Testis (tissue), 2 donors: ENCODE measurements at regions not wholly inside any gene's neighbourhood (a gene's known extent, or its start where the extent isn't known, plus 50 kb on each side); places are given as distances from the start of the nearest gene placed in this dataset.

Source experiments
- DNase-seq: peaks from one replicate; pipeline ENCODE4 v3.0.0-alpha.2; 2019
- H3K27ac ChIP-seq, 2 donors: fragments of 200-600 bp; sonication (generic); one replicate each; pipeline ENCODE4 v1.5.1; 2019
- H3K27me3 ChIP-seq: fragments of 200-600 bp; sonication (generic); one replicate; pipeline ENCODE4 v1.5.1; 2019
- H3K36me3 ChIP-seq: fragments of 200-600 bp; sonication (generic); one replicate; pipeline ENCODE4 v1.5.1; 2017; ENCODE audit warnings: low read depth; ENCODE audit errors: missing control alignments
- H3K4me1 ChIP-seq: fragments of 200-600 bp; sonication (generic); one replicate; pipeline ENCODE4 v1.5.1; 2019
- H3K4me3 ChIP-seq, 2 donors: fragments of 200-600 bp; sonication (generic); one replicate each; pipeline ENCODE4 v1.5.1; 2017 to 2019
- H3K9me3 ChIP-seq: fragments of 200-600 bp; sonication (generic); one replicate; pipeline ENCODE4 v1.5.1; 2017
- CTCF ChIP-seq, 3 experiments: fragments of 450-650 bp in 2 of 3; fragments of 200-600 bp in 1 of 3; sonication (generic) in 1 of 3; IDR thresholded peaks; one replicate each; pipeline ENCODE4 v1.5.1; 2016 to 2019; ENCODE audit warnings: antibody characterized with exemption in 3 of 3, mild to moderate bottlenecking in 2 of 3, moderate library complexity in 1 of 3
- POLR2A ChIP-seq: fragments of 450-650 bp; IDR thresholded peaks from one replicate; pipeline ENCODE4 v1.6.1; 2017; ENCODE audit warnings: antibody characterized with exemption, mild to moderate bottlenecking, moderate library complexity
- WGBS, 2 donors: methylation state at CpG; one replicate each; pipeline ENCODE4 v1.1.5; 2018; 5-methylcytosine and 5-hydroxymethylcytosine counted together
- intact Hi-C: fragments of 100-400 bp; cut with DNase I; formaldehyde crosslinking; loops from one replicate; pipeline ENCODE4 v1.15.1; 2023; ENCODE audit warnings: low total_unique reads

GRCh38 chr1:58318157-58319005 is 228.1 kb downstream of the OMA1 start:
- Histone ChIP-seq H3K36me3 (no peaks in the 10 kb centered on the region), H3K27me3 (no peaks in the 10 kb centered on the region), H3K4me3 (no peak overlapping the region), H3K4me1 (no peaks in the 10 kb centered on the region), H3K9me3 (no peaks in the 10 kb centered on the region), H3K27ac (no peak overlapping the region)
- WGBS, 2 donors = 61 to 68% methylated on average over 6 of the region's 6 CpGs
- no peak for DNase-seq
- no peak for TF ChIP-seq CTCF (IDR thresholded peaks at IDR 0.05)
- no peak for TF ChIP-seq POLR2A
- intact Hi-C loops = no loop called here

- Histone ChIP-seq H3K36me3 (no peaks in the 10 kb centered on the region), H3K9me3 (no peaks in the 10 kb centered on the region), H3K4me3 (no peak overlapping the region), H3K4me1 (no peaks in the 10 kb centered on the region), H3K27me3 (no peaks in the 10 kb centered on the region), H3K27ac (no peak overlapping the region)
- TF ChIP-seq POLR2A (no peak), CTCF (IDR thresholded peaks at IDR 0.05) (no peak)
- no peak for DNase-seq
- 90 to 92% methylated on average over 1 of the region's 1 CpG for WGBS, 2 donors
- intact Hi-C loops = no loop called here
Measured at GRCh38 chr1:58317694-58318093, 228.8 kb downstream of the OMA1 start.

GRCh38 chr1:58317086-58317485 is 229.4 kb downstream of the OMA1 start:
- intact Hi-C loops = no loop called here
- Histone ChIP-seq H3K4me3 (no peak overlapping the region), H3K4me1 (no peaks in the 10 kb centered on the region), H3K27me3 (no peaks in the 10 kb centered on the region), H3K36me3 (no peaks in the 10 kb centered on the region), H3K9me3 (no peaks in the 10 kb centered on the region), H3K27ac (no peak overlapping the region)
- WGBS, 2 donors = 92 to 95% methylated on average over 2 of the region's 2 CpGs
- no peak for DNase-seq
- TF ChIP-seq POLR2A (no peak), CTCF (IDR thresholded peaks at IDR 0.05) (no peak)

- intact Hi-C loops = no loop called here
- H3K9me3 ChIP-seq = no peaks in the 10 kb centered on the region
- H3K4me1 ChIP-seq = no peaks in the 10 kb centered on the region
- no peaks in the 10 kb centered on the region for H3K27me3 ChIP-seq
- no peak overlapping the region for H3K27ac ChIP-seq
- no peaks in the 10 kb centered on the region for H3K36me3 ChIP-seq
- DNase-seq = no peak
- TF ChIP-seq POLR2A (no peak), CTCF (IDR thresholded peaks at IDR 0.05) (no peak)
- H3K4me3 ChIP-seq = no peak overlapping the region
Measured at GRCh38 chr1:58316141-58316540, 230.4 kb downstream of the OMA1 start.

GRCh38 chr1:58312971-58313563 is 233.5 kb downstream of the OMA1 start:
- DNase-seq = no peak
- H3K36me3 ChIP-seq = no peaks in the 10 kb centered on the region
- intact Hi-C loops = no loop called here
- no peaks in the 10 kb centered on the region for H3K9me3 ChIP-seq
- no peaks in the 10 kb centered on the region for H3K27me3 ChIP-seq
- H3K4me3 ChIP-seq = no peak overlapping the region
- TF ChIP-seq CTCF (IDR thresholded peaks at IDR 0.05) (no peak), POLR2A (no peak)
- no peaks in the 10 kb centered on the region for H3K4me1 ChIP-seq
- H3K27ac ChIP-seq = no peak overlapping the region
